DOHH2 (cell line): ENCODE measurements at regions not wholly inside any gene's neighbourhood (a gene's known extent, or its start where the extent isn't known, plus 50 kb on each side); places are given as distances from the start of the nearest gene placed in this dataset.

Source experiments
- EZH2phosphoT487 ChIP-seq: fragments of 200-600 bp; sonication (generic); IDR thresholded peaks from 2 replicates; pipeline ENCODE4 v1.6.1; 2017; ENCODE audit warnings: borderline replicate concordance, mild to moderate bottlenecking, antibody characterized with exemption, low read length, moderate library complexity, mixed read lengths
- TF ChIP-seq, protein P1 (sequence below): fragments of 200-600 bp; sonication (generic); IDR thresholded peaks from one replicate; pipeline ENCODE4 v1.5.1; 2014; ENCODE audit warnings: antibody characterized with exemption, mild to moderate bottlenecking, low read depth, low read length; ENCODE audit not compliant: poor library complexity, severe bottlenecking

DNA sequence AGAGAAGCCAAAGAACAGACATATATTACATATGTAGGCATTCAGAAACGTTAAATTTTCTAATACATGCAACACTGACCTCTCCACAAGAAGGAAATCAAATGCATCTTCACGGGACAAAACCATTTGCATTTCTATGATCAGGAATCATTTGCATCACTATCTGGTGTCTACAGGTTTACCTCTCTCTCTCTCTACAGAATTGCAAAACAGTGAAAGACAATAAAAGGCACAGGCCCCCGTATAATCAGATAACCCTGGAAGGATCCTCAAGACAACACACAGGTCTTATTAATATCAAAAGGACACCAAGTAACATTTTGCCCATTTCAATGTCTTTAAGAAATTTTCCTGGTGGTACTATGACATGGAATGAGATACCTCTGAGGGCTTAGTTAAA, 306.3 kb downstream of the GPAM start:
- TF ChIP-seq, protein P1, sequence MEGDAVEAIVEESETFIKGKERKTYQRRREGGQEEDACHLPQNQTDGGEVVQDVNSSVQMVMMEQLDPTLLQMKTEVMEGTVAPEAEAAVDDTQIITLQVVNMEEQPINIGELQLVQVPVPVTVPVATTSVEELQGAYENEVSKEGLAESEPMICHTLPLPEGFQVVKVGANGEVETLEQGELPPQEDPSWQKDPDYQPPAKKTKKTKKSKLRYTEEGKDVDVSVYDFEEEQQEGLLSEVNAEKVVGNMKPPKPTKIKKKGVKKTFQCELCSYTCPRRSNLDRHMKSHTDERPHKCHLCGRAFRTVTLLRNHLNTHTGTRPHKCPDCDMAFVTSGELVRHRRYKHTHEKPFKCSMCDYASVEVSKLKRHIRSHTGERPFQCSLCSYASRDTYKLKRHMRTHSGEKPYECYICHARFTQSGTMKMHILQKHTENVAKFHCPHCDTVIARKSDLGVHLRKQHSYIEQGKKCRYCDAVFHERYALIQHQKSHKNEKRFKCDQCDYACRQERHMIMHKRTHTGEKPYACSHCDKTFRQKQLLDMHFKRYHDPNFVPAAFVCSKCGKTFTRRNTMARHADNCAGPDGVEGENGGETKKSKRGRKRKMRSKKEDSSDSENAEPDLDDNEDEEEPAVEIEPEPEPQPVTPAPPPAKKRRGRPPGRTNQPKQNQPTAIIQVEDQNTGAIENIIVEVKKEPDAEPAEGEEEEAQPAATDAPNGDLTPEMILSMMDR, result no peak
- no peak for TF ChIP-seq EZH2phosphoT487
